Neural progenitor cell (in vitro differentiated cells): ENCODE measurements at regions not wholly inside any gene's neighbourhood (a gene's known extent, or its start where the extent isn't known, plus 50 kb on each side); places are given as distances from the start of the nearest gene placed in this dataset.
"Not testable (repeated sequence)": the region's sequence is repeated elsewhere in the genome, so short reads cannot be mapped to it uniquely, and the experiment has no call there.

Experiments used
- DNase-seq: peaks from one replicate; pipeline ENCODE4 v3.0.0-alpha.2; 2016; ENCODE audit warnings: low spot score
- H2AFZ ChIP-seq: fragments of 200-600 bp; sonication (generic); replicated peaks from 2 replicates; pipeline ENCODE4 v1.6.1; 2016; ENCODE audit warnings: antibody characterized with exemption
- H3F3A ChIP-seq: fragments of 200-600 bp; sonication (generic); 2 replicates; pipeline ENCODE4 v1.6.1; 2016; ENCODE audit warnings: antibody characterized with exemption, low read depth
- H3K27ac ChIP-seq: fragments of 200-600 bp; sonication (generic); 2 replicates; pipeline ENCODE4 v1.5.1; 2016; ENCODE audit warnings: mild to moderate bottlenecking
- H3K27me3 ChIP-seq: fragments of 200-600 bp; sonication (generic); 2 replicates; pipeline ENCODE4 v1.6.1; 2016; ENCODE audit warnings: mild to moderate bottlenecking, moderate library complexity
- H3K36me3 ChIP-seq: fragments of 200-600 bp; sonication (generic); 2 replicates; pipeline ENCODE4 v1.5.1; 2016
- H3K4me1 ChIP-seq: fragments of 200-600 bp; sonication (generic); 2 replicates; pipeline ENCODE4 v1.6.1; 2016; ENCODE audit warnings: mixed run types
- H3K4me2 ChIP-seq: fragments of 200-600 bp; sonication (generic); 2 replicates; pipeline ENCODE4 v1.6.1; 2016
- H3K4me3 ChIP-seq: fragments of 200-600 bp; sonication (generic); 2 replicates; pipeline ENCODE4 v1.5.1; 2016
- H3K79me2 ChIP-seq: fragments of 200-600 bp; sonication (generic); 2 replicates; pipeline ENCODE4 v1.6.1; 2016; ENCODE audit warnings: low read depth
- H3K9ac ChIP-seq: fragments of 200-600 bp; sonication (generic); 2 replicates; pipeline ENCODE4 v1.6.1; 2016
- H3K9me3 ChIP-seq: fragments of 200-600 bp; sonication (generic); 2 replicates; pipeline ENCODE4 v1.5.1; 2016; ENCODE audit warnings: low read depth
- H4K20me1 ChIP-seq: fragments of 200-600 bp; sonication (generic); 2 replicates; pipeline ENCODE4 v1.6.1; 2016; ENCODE audit warnings: low read depth
- H3K27ac Mint-ChIP-seq: 3 replicates; pipeline ENCODE4 v1.8.0; 2021; ENCODE audit warnings: mixed read lengths
- H3K27me3 Mint-ChIP-seq: 2 replicates; pipeline ENCODE4 v1.8.0; 2022; ENCODE audit warnings: low read depth, mild to moderate bottlenecking, inconsistent platforms, moderate library complexity, mixed read lengths; ENCODE audit not compliant: insufficient read depth
- H3K36me3 Mint-ChIP-seq: 3 replicates; pipeline ENCODE4 v1.8.0; 2021; ENCODE audit warnings: mixed read lengths
- H3K4me1 Mint-ChIP-seq: 3 replicates; pipeline ENCODE4 v1.8.0; 2021; ENCODE audit warnings: mixed read lengths
- H3K4me3 Mint-ChIP-seq: 3 replicates; pipeline ENCODE4 v1.8.0; 2021; ENCODE audit warnings: mild to moderate bottlenecking, moderate library complexity, mixed read lengths
- H3K9me3 Mint-ChIP-seq: 3 replicates; pipeline ENCODE4 v1.8.0; 2020; ENCODE audit warnings: mixed read lengths
- EZH2 ChIP-seq: fragments of 200-600 bp; sonication (generic); IDR thresholded peaks from 2 replicates; pipeline ENCODE4 v1.6.1; 2017; ENCODE audit warnings: antibody characterized with exemption, mild to moderate bottlenecking, moderate library complexity
- EZH2phosphoT487 ChIP-seq: fragments of 200-600 bp; sonication (generic); IDR thresholded peaks from 2 replicates; pipeline ENCODE4 v1.6.1; 2017; ENCODE audit warnings: antibody characterized with exemption
- TF ChIP-seq, protein P1 (sequence below): fragments of 200-600 bp; sonication (generic); IDR thresholded peaks from 2 replicates; pipeline ENCODE4 v1.5.1; 2017; ENCODE audit warnings: antibody characterized with exemption, mild to moderate bottlenecking

DNA sequence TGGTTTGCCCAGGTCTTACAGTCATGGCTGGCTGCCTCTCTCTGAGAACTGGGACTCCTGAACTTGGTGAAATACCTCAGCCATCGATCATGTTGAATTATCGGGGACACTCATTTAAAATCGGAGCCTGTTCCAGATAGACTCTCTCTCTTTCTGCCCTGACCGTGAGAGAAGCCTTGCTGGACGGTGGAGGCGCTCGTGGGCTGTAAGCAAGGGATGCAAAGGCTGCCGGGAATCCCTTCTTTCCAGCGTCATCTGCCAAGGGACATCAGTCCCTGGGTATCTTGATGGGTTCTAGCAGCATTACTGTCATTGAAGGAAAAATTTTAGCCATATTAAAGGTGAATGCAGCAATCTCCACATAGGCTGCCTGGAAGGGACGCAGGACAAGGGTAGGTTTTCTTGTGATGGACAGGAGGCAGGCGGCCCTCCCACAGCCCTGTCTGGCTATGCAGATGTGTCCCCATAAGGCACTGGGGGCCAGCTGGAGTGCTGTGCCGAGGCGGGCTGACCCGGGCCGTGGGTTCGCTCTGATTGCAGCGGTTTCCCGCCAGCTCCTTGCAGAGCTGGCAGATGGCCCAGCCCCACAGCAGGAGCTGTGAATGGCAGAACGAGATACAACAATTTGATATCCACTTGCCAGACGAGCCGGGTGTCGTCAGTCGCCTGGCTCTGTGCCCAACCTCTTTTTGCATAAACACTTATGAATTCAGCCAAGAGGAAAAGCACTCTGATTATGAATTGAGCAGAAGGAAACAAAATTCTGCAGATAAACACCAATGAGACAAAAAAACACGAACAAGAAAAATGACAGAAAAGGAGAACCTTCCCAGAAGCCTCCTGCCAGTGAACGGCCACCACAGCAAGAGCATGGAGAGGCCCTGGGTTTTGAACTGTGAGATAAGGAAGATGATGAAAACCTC is 151.9 kb upstream of the ALDH3B2 start:
- not testable (repeated sequence) for H3K4me3 ChIP-seq, H3K9me3 ChIP-seq, H3K27me3 Mint-ChIP-seq, H3K79me2 ChIP-seq, H3K27me3 ChIP-seq, H3K4me3 Mint-ChIP-seq, H3K36me3 Mint-ChIP-seq, H3K9me3 Mint-ChIP-seq, H3K4me2 ChIP-seq, H3K9ac ChIP-seq, H3K27ac ChIP-seq, H4K20me1 ChIP-seq, H2AFZ ChIP-seq, H3K36me3 ChIP-seq, H3K4me1 ChIP-seq, H3F3A ChIP-seq, DNase-seq, H3K4me1 Mint-ChIP-seq
- H3K27ac Mint-ChIP-seq, result peak overlapping the region; percentile 58

- H3K27ac ChIP-seq, H3K4me3 ChIP-seq, H3K27me3 Mint-ChIP-seq, H3K79me2 ChIP-seq, DNase-seq, H3K4me1 ChIP-seq, H3K9me3 ChIP-seq, H3K36me3 Mint-ChIP-seq, H3K27ac Mint-ChIP-seq, H3K4me3 Mint-ChIP-seq, H3F3A ChIP-seq, H3K36me3 ChIP-seq, H3K27me3 ChIP-seq, H3K9me3 Mint-ChIP-seq, H4K20me1 ChIP-seq, H3K9ac ChIP-seq, H3K4me1 Mint-ChIP-seq, H3K4me2 ChIP-seq: not testable (repeated sequence)
- H2AFZ ChIP-seq, result peak overlapping the region; percentile 34
Measured at GRCh38 chr11:67824861-67825260, 150.4 kb upstream of the ALDH3B2 start.

- no peak for DNase-seq
- Histone ChIP-seq H3K79me2 (no peaks in the 10 kb centered on the region), H3K36me3 (no peaks in the 10 kb centered on the region), H4K20me1 (no peaks in the 10 kb centered on the region), H3K4me1 (no peaks in the 10 kb centered on the region), H3K27me3 (no peaks in the 10 kb centered on the region), H3K4me2 (no peak overlapping the region), H3K4me3 (no peak overlapping the region), H2AFZ (no peak overlapping the region), H3K27ac (no peak overlapping the region), H3F3A (no peaks in the 10 kb centered on the region), H3K9ac (no peak overlapping the region), H3K9me3 (no peaks in the 10 kb centered on the region)
- Mint-ChIP-seq H3K27ac (no peak overlapping the region), H3K4me3 (no peak overlapping the region), H3K36me3 (no peaks in the 10 kb centered on the region), H3K9me3 (no peaks in the 10 kb centered on the region), H3K4me1 (no peaks in the 10 kb centered on the region), H3K27me3 (peaks cover 7% of the 10 kb centered on the region)
- TF ChIP-seq, protein P1, sequence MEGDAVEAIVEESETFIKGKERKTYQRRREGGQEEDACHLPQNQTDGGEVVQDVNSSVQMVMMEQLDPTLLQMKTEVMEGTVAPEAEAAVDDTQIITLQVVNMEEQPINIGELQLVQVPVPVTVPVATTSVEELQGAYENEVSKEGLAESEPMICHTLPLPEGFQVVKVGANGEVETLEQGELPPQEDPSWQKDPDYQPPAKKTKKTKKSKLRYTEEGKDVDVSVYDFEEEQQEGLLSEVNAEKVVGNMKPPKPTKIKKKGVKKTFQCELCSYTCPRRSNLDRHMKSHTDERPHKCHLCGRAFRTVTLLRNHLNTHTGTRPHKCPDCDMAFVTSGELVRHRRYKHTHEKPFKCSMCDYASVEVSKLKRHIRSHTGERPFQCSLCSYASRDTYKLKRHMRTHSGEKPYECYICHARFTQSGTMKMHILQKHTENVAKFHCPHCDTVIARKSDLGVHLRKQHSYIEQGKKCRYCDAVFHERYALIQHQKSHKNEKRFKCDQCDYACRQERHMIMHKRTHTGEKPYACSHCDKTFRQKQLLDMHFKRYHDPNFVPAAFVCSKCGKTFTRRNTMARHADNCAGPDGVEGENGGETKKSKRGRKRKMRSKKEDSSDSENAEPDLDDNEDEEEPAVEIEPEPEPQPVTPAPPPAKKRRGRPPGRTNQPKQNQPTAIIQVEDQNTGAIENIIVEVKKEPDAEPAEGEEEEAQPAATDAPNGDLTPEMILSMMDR, result no peak
- TF ChIP-seq EZH2 (no peak), EZH2phosphoT487 (no peak)
Measured at GRCh38 chr11:67820081-67820480, 145.7 kb upstream of the ALDH3B2 start.

GRCh38 chr11:67817558-67817957 is 143.1 kb upstream of the ALDH3B2 start:
- not testable (repeated sequence) for H3K79me2 ChIP-seq, H3K27me3 ChIP-seq, H3K36me3 ChIP-seq, H3K27ac ChIP-seq, H3K9me3 ChIP-seq, H3K4me1 Mint-ChIP-seq, H3K4me3 ChIP-seq, H3K4me3 Mint-ChIP-seq, H2AFZ ChIP-seq, H3K4me1 ChIP-seq, H3K27me3 Mint-ChIP-seq, H3K36me3 Mint-ChIP-seq, H3K4me2 ChIP-seq, DNase-seq, H3K9ac ChIP-seq, H3K27ac Mint-ChIP-seq, H3F3A ChIP-seq, H3K9me3 Mint-ChIP-seq, H4K20me1 ChIP-seq

DNA sequence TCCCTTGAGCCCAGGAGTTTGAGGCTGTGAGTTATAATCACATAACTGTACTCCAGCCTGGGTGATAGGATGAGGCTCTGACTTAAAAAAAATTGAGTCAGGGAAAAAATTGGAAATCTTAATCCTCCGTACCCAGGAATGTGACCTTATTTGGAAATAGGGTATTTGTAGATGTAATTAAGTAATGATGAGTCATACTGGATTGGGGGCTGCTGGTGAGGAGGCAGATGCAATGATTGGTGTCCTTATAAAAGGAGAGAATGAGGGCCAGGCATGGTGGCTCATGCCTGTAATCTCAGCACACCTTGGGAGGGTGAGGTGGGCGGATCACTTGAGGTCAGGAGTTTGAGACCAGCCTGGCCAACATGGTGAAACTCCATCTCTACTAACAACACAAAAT is 134.9 kb upstream of the ALDH3B2 start:
- H4K20me1 ChIP-seq, H3K4me1 ChIP-seq, DNase-seq, H3F3A ChIP-seq, H3K36me3 ChIP-seq, H3K27ac Mint-ChIP-seq, H3K79me2 ChIP-seq, H3K9ac ChIP-seq, H3K4me3 ChIP-seq, H3K4me2 ChIP-seq, H3K27me3 ChIP-seq, H2AFZ ChIP-seq, H3K36me3 Mint-ChIP-seq, H3K9me3 ChIP-seq, H3K4me3 Mint-ChIP-seq, H3K27ac ChIP-seq, H3K9me3 Mint-ChIP-seq, H3K27me3 Mint-ChIP-seq: not testable (repeated sequence)
- H3K4me1 Mint-ChIP-seq, result peaks cover 24% of the 10 kb centered on the region

DNA sequence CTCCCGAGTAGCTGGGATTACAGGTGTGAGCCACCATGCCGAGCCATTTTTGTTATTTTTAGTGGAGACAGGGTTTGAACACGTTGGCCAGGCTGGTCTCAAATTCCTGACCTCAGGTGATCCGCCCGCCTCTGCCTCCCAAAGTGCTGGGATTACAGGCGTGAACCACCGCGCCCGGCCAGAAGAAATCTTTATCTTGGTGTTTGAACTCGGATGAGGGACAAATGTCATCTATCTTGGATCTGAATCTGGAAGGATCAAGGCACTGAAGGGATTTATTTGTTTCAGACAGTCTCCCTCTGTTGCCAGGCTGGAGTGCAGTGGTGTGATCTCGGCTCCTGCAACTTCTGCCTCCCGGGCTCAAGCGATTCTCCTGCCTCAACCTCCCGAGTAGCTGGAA is 133.5 kb upstream of the ALDH3B2 start:
- not testable (repeated sequence) for H3K27ac Mint-ChIP-seq, DNase-seq, H3K9ac ChIP-seq, H3K4me3 Mint-ChIP-seq, H3K79me2 ChIP-seq, H3K36me3 Mint-ChIP-seq, H3K4me3 ChIP-seq, H3K27me3 ChIP-seq, H2AFZ ChIP-seq, H3K4me1 ChIP-seq, H3K27ac ChIP-seq, H3K9me3 Mint-ChIP-seq, H4K20me1 ChIP-seq, H3K4me2 ChIP-seq, H3K9me3 ChIP-seq, H3K36me3 ChIP-seq, H3K27me3 Mint-ChIP-seq, H3F3A ChIP-seq
- peaks cover 28% of the 10 kb centered on the region for H3K4me1 Mint-ChIP-seq

DNA sequence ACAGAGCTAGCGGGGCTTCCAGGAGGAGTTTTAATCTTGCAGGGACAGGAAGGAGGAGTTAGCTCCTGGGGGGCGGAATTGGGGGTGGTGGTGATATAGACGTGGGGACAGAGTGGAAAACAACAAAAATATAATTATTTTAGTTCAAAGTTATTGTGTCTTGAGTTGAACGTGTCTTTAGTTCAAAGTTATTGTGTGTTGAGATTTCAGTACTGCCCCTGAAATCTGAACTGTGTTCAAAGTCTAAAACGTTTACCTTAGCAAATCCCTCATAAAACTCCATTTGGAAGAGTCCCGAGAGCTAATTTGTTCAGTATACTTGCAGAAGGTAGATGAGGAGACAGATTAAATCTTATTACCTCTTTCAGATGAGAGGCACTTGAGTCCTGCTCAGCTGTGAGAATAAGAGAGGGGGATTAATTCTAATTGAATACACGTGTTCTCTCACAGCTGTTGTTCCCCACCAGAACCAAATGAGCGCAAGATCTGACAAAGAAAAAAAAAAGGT is 132.4 kb upstream of the ALDH3B2 start:
- Mint-ChIP-seq H3K4me3 (peak overlapping the region; percentile 90), H3K4me1 (peaks cover 25% of the 10 kb centered on the region), H3K27ac (peak overlapping the region; percentile 39)
- not testable (repeated sequence) for H3K9me3 ChIP-seq, H4K20me1 ChIP-seq, H3K27me3 ChIP-seq, H3K9ac ChIP-seq, H3K27ac ChIP-seq, H3K36me3 Mint-ChIP-seq, H3K27me3 Mint-ChIP-seq, H3K36me3 ChIP-seq, H3F3A ChIP-seq, H3K9me3 Mint-ChIP-seq, H3K79me2 ChIP-seq, DNase-seq, H3K4me1 ChIP-seq
- Histone ChIP-seq H3K4me2 (peak overlapping the region; percentile 84), H2AFZ (peak overlapping the region; percentile 53), H3K4me3 (peak overlapping the region; percentile 74)
